A673 (cell line): ENCODE measurements at regions not wholly inside any gene's neighbourhood (a gene's known extent, or its start where the extent isn't known, plus 50 kb on each side); places are given as distances from the start of the nearest gene placed in this dataset.

ENCODE experiments used
- BruUV-seq: library from RNA; stranded (reverse); fragments of 400-500 nt; replicated peaks from 2 replicates; lab custom pipeline; 2021; lab: Mats Ljungman, UMichigan
- CTCF ChIA-PET: fragments of 300-600 bp; sonication (Branson Sonifier 250); formaldehyde crosslinking; loops from one replicate; lab custom pipeline; 2022; ENCODE audit warnings: antibody characterized with exemption; lab: Charles Lee
- POLR2A ChIA-PET: fragments of 300-600 bp; sonication (Branson Sonifier 250); formaldehyde crosslinking; loops from one replicate; lab custom pipeline; 2022; ENCODE audit warnings: antibody characterized with exemption; ENCODE audit not compliant: low non-redundant PET; lab: Charles Lee
- DNase-seq: peaks from one replicate; pipeline ENCODE4 v3.0.0-alpha.2; 2015; ENCODE audit warnings: low spot score
- H3K27ac ChIP-seq: fragments of 200-600 bp; sonication (generic); 2 replicates; pipeline ENCODE4 v1.5.1; 2016; ENCODE audit warnings: mixed run types, low read depth, mild to moderate bottlenecking, mixed read lengths, antibody characterized with exemption, low read length; ENCODE audit not compliant: poor library complexity, severe bottlenecking
- H3K27me3 ChIP-seq: fragments of 200-600 bp; sonication (generic); replicated peaks from 2 replicates; pipeline ENCODE4 v1.6.1; 2017; ENCODE audit warnings: mixed run types, low read depth, mild to moderate bottlenecking, mixed read lengths, antibody characterized with exemption, low read length; ENCODE audit not compliant: insufficient read depth, poor library complexity
- H3K36me3 ChIP-seq: fragments of 200-600 bp; sonication (generic); 2 replicates; pipeline ENCODE4 v1.6.1; 2016; ENCODE audit warnings: mixed run types, mild to moderate bottlenecking, mixed read lengths, antibody characterized with exemption, low read length; ENCODE audit not compliant: insufficient read depth, poor library complexity, severe bottlenecking
- H3K4me1 ChIP-seq: fragments of 200-600 bp; sonication (generic); 2 replicates; pipeline ENCODE4 v1.6.1; 2017; ENCODE audit warnings: mixed run types, mild to moderate bottlenecking, mixed read lengths, antibody characterized with exemption, low read length; ENCODE audit not compliant: insufficient read depth, poor library complexity, severe bottlenecking
- H3K4me3 ChIP-seq: fragments of 200-600 bp; sonication (generic); 2 replicates; pipeline ENCODE4 v1.5.1; 2016; ENCODE audit warnings: low read depth, mixed run types, mild to moderate bottlenecking, mixed read lengths, low read length; ENCODE audit not compliant: poor library complexity, severe bottlenecking
- H3K9me3 ChIP-seq: fragments of 200-600 bp; sonication (generic); 2 replicates; pipeline ENCODE4 v1.6.1; 2016; ENCODE audit warnings: mixed run types, low read depth, mild to moderate bottlenecking, mixed read lengths, antibody characterized with exemption, low read length; ENCODE audit not compliant: poor library complexity, severe bottlenecking
- CTCF ChIP-seq: fragments of 300-800, 200-600 bp; sonication (generic); conservative IDR thresholded peaks from 2 replicates; pipeline ENCODE4 v1.5.1; 2017; ENCODE audit warnings: low read depth, mild to moderate bottlenecking, antibody characterized with exemption, low read length, moderate library complexity, mixed read lengths
- EZH2 ChIP-seq: fragments of 200-600 bp; sonication (generic); IDR thresholded peaks from 2 replicates; pipeline ENCODE4 v1.6.1; 2017; ENCODE audit warnings: borderline replicate concordance, low read depth, mild to moderate bottlenecking, mixed read lengths, antibody characterized with exemption, low read length; ENCODE audit not compliant: poor library complexity, severe bottlenecking
- intact Hi-C: fragments of 100-400 bp; cut with micrococcal nuclease; formaldehyde crosslinking; loops from one replicate; pipeline ENCODE4 v1.10.0; 2022; ENCODE audit not compliant: unreplicated experiment

DNA sequence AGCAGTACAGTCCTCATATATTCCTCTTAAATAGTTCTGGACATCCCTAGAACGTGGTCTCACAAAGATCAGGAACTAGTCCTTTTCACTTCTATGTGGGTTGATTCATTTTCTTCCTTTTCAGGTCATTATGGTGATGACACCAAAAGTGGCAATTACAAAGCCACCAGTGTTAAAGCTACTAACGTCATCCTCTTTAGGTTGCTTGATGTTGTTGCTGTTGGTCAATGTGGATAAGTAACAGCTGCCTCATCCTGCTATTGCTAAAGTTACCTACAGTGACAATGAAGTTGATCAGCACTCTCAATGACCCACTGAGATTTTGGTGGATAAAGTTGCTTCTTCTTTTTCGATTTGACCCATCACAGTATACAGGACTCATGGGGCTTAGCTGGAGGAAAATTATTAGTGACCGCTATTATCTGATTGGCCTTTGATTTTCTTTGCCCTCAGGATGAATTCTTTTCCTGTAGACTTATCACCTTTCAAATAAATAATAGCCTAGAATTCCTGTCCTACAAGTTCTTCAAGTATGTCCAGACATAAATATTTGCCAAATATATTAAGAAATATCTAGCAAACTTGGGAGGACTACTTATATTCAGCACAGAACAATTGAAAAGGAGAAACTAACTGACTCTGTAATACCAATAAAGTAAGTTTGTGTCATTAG, 54.0 kb upstream of the ATP2B1 start:
- Histone ChIP-seq H3K27ac (no peak overlapping the region), H3K9me3 (no peaks in the 10 kb centered on the region), H3K36me3 (no peaks in the 10 kb centered on the region), H3K4me3 (no peak overlapping the region), H3K27me3 (no peaks in the 10 kb centered on the region), H3K4me1 (no peaks in the 10 kb centered on the region)
- no peak for DNase-seq
- intact Hi-C loops = no loop called here
- ChIA-PET CTCF (no interaction called here), POLR2A (no interaction called here)
- no peak for TF ChIP-seq EZH2
- TF ChIP-seq CTCF = no peak
- no TSS peak for BruUV-seq

- POLR2A ChIA-PET = no interaction called here
- CTCF ChIA-PET = no interaction called here
- H3K27ac ChIP-seq = no peak overlapping the region
- TF ChIP-seq EZH2 (no peak), CTCF (no peak)
- no TSS peak for BruUV-seq
- peaks cover 5% of the 10 kb centered on the region for H3K4me1 ChIP-seq
- no peaks in the 10 kb centered on the region for H3K36me3 ChIP-seq
- intact Hi-C loops = no loop called here
- no peaks in the 10 kb centered on the region for H3K27me3 ChIP-seq
- H3K4me3 ChIP-seq = no peak overlapping the region
- DNase-seq = no peak
- no peaks in the 10 kb centered on the region for H3K9me3 ChIP-seq
Observed at GRCh38 chr12:89760783-89761182, 52.1 kb upstream of the ATP2B1 start.
